Small intestine (tissue), 7 donors: ENCODE measurements at regions not wholly inside any gene's neighbourhood (a gene's known extent, or its start where the extent isn't known, plus 50 kb on each side); places are given as distances from the start of the nearest gene placed in this dataset.
A peak's percentile ranks its signal among the peaks of the same experiment; 100 is the strongest.

Experiments
- DNase-seq, 2 donors: peaks; one replicate each; pipeline versions ENCODE4 v3.0.0 to v3.0.0-alpha.2; 2013
- FAIRE-seq: peaks from 2 replicates; lab custom pipeline; 2012; peaks lifted over from hg19 to GRCh38; lab: Jason Lieb, UNC
- H3K27ac ChIP-seq, 3 donors: one replicate each; pipeline ENCODE4 v1.5.1; 2013; ENCODE audit warnings: low read length in 2 of 3, mild to moderate bottlenecking in 2 of 3, control low read depth in 1 of 3, inconsistent platforms in 1 of 3, low read depth in 1 of 3, moderate library complexity in 1 of 3
- H3K27me3 ChIP-seq, 3 donors: one replicate each; pipeline ENCODE4 v1.6.1; 2013; ENCODE audit warnings: low read length in 3 of 3, inconsistent platforms in 1 of 3; ENCODE audit not compliant: control insufficient read depth in 3 of 3, insufficient read depth in 3 of 3
- H3K36me3 ChIP-seq, 3 donors: one replicate each; pipeline ENCODE4 v1.6.1; 2013; ENCODE audit warnings: low read length in 3 of 3, inconsistent platforms in 1 of 3, low read depth in 1 of 3, mild to moderate bottlenecking in 1 of 3, moderate library complexity in 1 of 3; ENCODE audit not compliant: control insufficient read depth in 3 of 3, insufficient read depth in 2 of 3
- H3K4me1 ChIP-seq, 3 donors: one replicate each; pipeline ENCODE4 v1.6.1; 2013; ENCODE audit warnings: low read length in 2 of 3, inconsistent platforms in 1 of 3, low read depth in 1 of 3, mild to moderate bottlenecking in 1 of 3, moderate library complexity in 1 of 3; ENCODE audit not compliant: control insufficient read depth in 3 of 3, insufficient read depth in 2 of 3
- H3K4me3 ChIP-seq, 3 donors: one replicate each; pipeline ENCODE4 v1.5.1; 2013; ENCODE audit warnings: low read length in 3 of 3, control low read depth in 1 of 3, inconsistent platforms in 1 of 3, low read depth in 1 of 3, mild to moderate bottlenecking in 1 of 3, moderate library complexity in 1 of 3
- H3K9me3 ChIP-seq, 2 donors: one replicate each; pipeline ENCODE4 v1.6.1; 2013; ENCODE audit warnings: low read depth in 1 of 2, low read length in 1 of 2; ENCODE audit not compliant: control insufficient read depth in 2 of 2, insufficient read depth in 1 of 2
- WGBS, 3 donors: extraction: QIAGEN DNeasy Blood & Tissue Kit; methylation state at CpG; one replicate each; pipeline ENCODE4 v1.1.7; 2013; 5-methylcytosine and 5-hydroxymethylcytosine counted together
- donor health status: healthy with polysubstance abuse.
- donor health status: control.
- donor health status: control.
- donor health status: Bipolar disorder and iron deficiency.
- donor health status: healthy.

DNA sequence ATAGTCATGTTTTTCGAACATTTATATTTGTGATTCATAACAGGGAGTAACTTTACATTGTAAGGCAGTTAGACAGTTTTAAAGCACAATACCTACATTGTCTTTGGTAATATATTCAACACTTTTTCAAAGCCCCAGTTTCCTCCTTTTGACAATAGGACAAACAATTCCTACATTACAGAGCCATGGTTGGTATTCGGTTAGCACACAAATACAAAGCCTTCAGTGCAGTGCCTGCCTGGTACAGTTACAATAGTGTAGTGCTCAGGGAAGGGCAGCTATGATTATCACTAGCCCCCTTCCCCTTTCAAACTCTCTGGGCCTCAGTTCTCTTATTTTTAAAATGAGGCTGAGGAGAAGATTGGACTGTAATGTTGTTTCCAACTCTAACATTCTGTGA lies 207.8 kb downstream of the TPBG start:
- H3K27me3 ChIP-seq: no peaks in the 10 kb centered on the region
- no peaks in the 10 kb centered on the region for H3K4me1 ChIP-seq
- 67 to 75% (median 69%) methylated on average over 2 of the region's 2 CpGs for WGBS, 3 donors
- no peaks in the 10 kb centered on the region for H3K36me3 ChIP-seq
- no peak overlapping the region for H3K27ac ChIP-seq
- FAIRE-seq (no peak), DNase-seq (no peak)
- H3K4me3 ChIP-seq: no peak overlapping the region
- peaks cover 0 to 3% of the 10 kb centered on the region in 2 donors for H3K9me3 ChIP-seq

DNA sequence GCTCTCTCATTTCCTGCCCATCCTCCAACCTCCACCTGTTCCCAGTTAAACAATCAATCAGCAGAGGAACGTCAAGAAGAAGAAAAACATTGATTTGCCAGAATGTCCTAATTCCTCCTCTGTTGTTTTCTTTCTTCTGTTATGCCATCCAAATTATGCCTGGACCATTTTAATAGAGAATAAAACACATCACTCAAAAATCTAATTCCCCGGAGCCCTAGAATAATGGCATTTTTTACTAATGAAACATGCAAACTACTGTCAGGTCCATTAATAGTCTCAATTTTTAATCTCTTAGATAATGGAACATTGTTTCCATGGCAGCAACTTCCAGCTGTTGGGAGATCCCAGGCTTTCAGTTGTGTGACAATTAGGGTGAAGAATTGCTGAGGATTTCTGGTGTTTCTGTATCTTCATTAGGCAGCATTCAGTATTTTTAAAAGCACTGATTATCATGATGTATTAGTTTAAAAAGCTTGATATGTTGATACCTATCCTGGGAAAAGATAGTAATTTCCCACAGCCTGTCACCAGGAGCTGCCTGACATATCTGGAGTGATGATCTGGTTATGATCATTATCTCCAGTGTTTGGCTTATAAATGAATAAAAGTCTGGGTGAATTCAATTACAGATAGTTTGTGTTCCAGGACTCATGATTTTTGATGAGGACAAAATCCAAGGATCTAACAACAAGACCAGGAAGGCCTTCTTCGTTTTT lies 209.8 kb downstream of the TPBG start:
- H3K9me3 ChIP-seq: peaks cover 0 to 3% of the 10 kb centered on the region in 2 donors
- 45 to 50% (median 49%) methylated on average over 3 of the region's 3 CpGs for WGBS, 3 donors
- H3K4me1 ChIP-seq: no peaks in the 10 kb centered on the region
- no peak overlapping the region for H3K27ac ChIP-seq
- H3K36me3 ChIP-seq: no peaks in the 10 kb centered on the region
- no peak for FAIRE-seq
- H3K27me3 ChIP-seq: no peaks in the 10 kb centered on the region
- H3K4me3 ChIP-seq: no peak overlapping the region
- DNase-seq: no peak

DNA sequence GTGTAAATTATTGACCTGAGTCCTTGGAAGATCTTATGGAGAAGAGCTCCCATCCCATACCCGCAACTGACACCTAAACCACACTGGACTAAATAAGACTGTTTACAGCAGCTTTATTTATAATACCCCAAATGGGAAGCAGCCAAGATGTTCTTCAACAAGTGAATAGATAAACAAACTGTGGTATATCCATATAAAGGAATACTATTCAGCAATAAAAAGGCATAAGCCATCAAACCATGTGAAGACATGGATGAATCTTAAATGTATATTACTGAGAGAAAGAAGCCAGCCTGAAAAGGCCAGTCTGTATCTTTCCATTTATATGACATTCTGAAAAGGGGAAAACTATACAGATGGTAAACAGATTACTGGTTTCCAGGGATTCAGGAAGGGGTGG lies 212.7 kb downstream of the TPBG start:
- no peak overlapping the region for H3K4me3 ChIP-seq
- DNase-seq (no peak), FAIRE-seq (no peak)
- no peaks in the 10 kb centered on the region for H3K4me1 ChIP-seq
- 89 to 91% (median 90%) methylated on average over 1 of the region's 1 CpG for WGBS, 3 donors
- peaks cover 0 to 3% of the 10 kb centered on the region in 2 donors for H3K9me3 ChIP-seq
- no peaks in the 10 kb centered on the region for H3K36me3 ChIP-seq
- no peaks in the 10 kb centered on the region for H3K27me3 ChIP-seq
- H3K27ac ChIP-seq: no peak overlapping the region

DNA sequence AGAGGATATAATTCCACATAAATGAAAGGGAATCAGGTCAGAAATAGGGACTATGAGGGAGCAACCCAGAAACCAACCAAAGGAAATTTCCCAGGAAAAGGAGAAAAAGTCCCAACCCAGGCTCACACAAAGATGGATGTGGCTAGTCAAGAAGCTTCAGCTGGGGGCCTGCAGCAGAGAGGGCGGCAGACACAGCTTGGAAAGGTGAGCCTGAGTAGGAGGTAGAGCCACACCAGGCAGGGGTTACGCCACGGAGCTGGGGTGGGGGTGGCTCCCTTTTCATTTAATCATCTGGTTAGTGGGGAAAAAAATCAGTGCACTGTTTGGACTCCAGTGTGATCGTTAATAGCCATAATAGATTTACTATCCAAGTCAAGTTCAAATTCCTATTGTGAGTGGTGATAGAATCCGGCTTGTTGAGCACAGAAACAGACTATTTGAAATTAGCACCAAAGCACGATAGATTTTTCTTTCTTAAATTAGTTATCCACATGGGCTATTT lies 220.6 kb downstream of the TPBG start:
- Histone ChIP-seq H3K9me3 (no peaks in the 10 kb centered on the region), H3K4me3 (no peak overlapping the region), H3K36me3 (no peaks in the 10 kb centered on the region), H3K4me1 (no peaks in the 10 kb centered on the region), H3K27me3 (no peaks in the 10 kb centered on the region), H3K27ac (no peak overlapping the region)
- FAIRE-seq (no peak), DNase-seq (no peak)
- WGBS, 3 donors: 62 to 68% (median 66%) methylated on average over 6 of the region's 6 CpGs

DNA sequence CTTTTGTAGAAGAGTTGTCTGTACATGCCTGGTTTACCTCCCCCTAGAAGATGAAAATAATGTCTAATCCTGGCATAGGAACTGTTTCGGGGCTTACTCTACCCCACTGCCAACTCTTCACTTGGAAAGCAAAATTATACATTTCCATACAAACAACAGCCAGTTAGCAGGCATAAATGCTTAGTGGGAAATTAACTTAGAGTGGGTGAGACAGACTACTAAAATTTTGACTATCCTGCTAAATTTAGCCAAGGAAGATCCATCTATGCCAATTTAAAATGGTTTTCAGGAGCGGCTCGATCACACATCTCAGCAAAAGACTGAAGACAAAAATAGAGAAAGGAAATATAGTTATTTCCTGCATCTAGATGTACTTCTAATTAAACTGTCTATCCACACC lies 221.2 kb downstream of the TPBG start:
- 70 to 93% (median 76%) methylated on average over 3 of the region's 3 CpGs for WGBS, 3 donors
- H3K9me3 ChIP-seq: no peaks in the 10 kb centered on the region
- no peak overlapping the region for H3K4me3 ChIP-seq
- H3K27me3 ChIP-seq: no peaks in the 10 kb centered on the region
- H3K36me3 ChIP-seq: no peaks in the 10 kb centered on the region
- H3K4me1 ChIP-seq: no peaks in the 10 kb centered on the region
- FAIRE-seq: no peak
- no peak overlapping the region for H3K27ac ChIP-seq
- no peak for DNase-seq

DNA sequence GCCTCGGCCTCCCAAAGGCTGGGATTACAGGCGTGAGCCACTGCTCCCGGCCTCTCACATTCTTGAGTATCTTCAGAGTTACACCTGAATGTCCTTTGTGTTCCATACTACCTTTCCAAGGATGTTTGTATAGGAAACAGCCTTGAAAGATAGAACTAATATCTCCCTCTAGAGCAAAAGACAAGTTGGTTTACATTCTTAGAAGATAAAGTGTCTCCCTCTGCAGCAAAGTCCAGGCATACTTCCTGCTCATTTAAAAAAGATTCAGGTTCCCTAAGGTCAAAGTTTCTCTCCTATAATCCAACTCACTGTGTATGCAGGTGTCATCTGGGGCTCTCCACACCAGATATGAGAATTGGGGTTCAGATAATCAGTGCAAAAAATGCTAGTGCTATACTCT lies 224.4 kb downstream of the TPBG start:
- H3K4me3 ChIP-seq: no peak overlapping the region
- no peaks in the 10 kb centered on the region for H3K9me3 ChIP-seq
- WGBS, 3 donors: 86 to 91% (median 87%) methylated on average over 3 of the region's 3 CpGs
- H3K4me1 ChIP-seq: no peaks in the 10 kb centered on the region
- H3K36me3 ChIP-seq: no peaks in the 10 kb centered on the region
- FAIRE-seq (no peak), DNase-seq (no peak)
- H3K27ac ChIP-seq: no peak overlapping the region
- H3K27me3 ChIP-seq: no peaks in the 10 kb centered on the region

DNA sequence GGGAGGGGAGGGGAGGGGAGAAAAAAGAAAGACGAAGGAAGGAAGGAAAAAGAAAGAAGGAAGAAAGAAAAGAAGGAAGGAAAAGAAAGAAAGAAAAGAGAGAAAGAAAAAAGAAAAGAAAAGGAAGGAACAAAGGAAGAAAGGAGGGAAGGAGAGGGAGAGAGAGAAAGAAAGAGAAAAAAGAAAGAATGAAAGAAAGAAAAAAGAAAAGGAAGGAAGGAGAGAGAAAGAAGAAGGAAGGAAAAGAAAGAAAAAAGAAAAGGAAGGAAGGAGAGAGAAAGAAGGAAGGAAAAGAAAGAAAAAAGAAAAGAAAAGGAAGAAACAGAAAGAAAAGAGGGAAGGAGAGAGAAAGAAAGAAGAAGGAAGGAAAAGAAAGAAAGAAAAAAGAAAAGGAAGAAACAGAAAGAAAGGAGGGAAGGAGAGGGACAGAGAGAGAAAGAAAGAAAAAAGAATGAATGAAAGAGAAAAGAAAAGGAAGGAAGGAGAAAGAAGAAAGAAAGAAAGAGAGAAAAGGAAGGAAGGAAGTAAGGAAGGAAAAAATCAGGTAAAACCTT lies 225.3 kb downstream of the TPBG start:
- no peaks in the 10 kb centered on the region for H3K27me3 ChIP-seq
- 63 to 89% (median 79%) methylated on average over 1 of the region's 1 CpG for WGBS, 3 donors
- FAIRE-seq: no peak

DNA sequence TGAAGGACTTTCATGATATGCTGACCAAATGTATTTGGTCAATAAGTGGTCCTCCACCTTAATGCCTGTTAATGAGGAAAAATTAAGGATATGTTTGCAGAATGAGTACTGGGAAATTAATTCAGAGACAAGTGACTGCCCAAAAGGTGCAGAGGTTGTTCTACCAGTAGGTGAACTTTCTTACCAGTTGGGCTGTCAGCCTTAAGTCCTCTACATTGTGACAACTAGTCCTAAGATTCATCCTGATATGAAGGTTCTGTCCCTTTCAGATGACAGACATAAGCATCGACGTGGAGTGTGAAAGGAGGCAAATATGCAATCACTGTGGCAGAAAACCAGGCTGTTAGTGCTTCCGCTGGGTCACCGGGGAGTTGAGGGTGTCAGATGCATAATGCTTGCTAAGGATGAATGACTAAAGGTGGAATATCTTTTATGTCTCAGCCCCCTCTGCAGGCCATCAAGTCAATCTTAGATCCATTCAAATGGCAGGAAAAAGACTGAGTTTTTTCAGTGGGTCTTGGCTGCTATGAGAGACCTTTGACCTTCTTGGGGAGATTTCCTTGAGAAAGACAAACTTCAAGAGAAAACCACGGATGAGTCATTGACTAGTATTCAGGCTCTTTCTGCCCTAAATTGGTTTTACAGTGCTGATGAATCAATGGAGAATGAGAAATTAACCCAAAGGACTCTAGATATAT lies 226.0 kb downstream of the TPBG start:
- no peaks in the 10 kb centered on the region for H3K36me3 ChIP-seq
- no peak overlapping the region for H3K27ac ChIP-seq
- FAIRE-seq: no peak
- no peaks in the 10 kb centered on the region for H3K27me3 ChIP-seq
- peak in 1 of 2 donors; percentile 3 for DNase-seq
- 40 to 53% (median 47%) methylated on average over 5 of the region's 5 CpGs for WGBS, 3 donors
- H3K9me3 ChIP-seq: no peaks in the 10 kb centered on the region
- no peaks in the 10 kb centered on the region for H3K4me1 ChIP-seq
- no peak overlapping the region for H3K4me3 ChIP-seq

More for the DNA sequence above, 225.3 kb downstream of the TPBG start:
- Histone ChIP-seq H3K27ac (no peak overlapping the region), H3K4me3 (no peak overlapping the region), H3K9me3 (no peaks in the 10 kb centered on the region), H3K4me1 (no peaks in the 10 kb centered on the region), H3K36me3 (no peaks in the 10 kb centered on the region)
- DNase-seq: no peak
